SKM-1 (cell line): ENCODE measurements at regions not wholly inside any gene's neighbourhood (a gene's known extent, or its start where the extent isn't known, plus 50 kb on each side); places are given as distances from the start of the nearest gene placed in this dataset.
"Not testable (repeated sequence)": the region's sequence is repeated elsewhere in the genome, so short reads cannot be mapped to it uniquely, and the experiment has no call there.

ENCODE experiments used
- DNase-seq: peaks from one replicate; lab custom pipeline; 2025; ENCODE audit not compliant: unreplicated experiment; lab: John Stamatoyannopoulos, UW

DNA sequence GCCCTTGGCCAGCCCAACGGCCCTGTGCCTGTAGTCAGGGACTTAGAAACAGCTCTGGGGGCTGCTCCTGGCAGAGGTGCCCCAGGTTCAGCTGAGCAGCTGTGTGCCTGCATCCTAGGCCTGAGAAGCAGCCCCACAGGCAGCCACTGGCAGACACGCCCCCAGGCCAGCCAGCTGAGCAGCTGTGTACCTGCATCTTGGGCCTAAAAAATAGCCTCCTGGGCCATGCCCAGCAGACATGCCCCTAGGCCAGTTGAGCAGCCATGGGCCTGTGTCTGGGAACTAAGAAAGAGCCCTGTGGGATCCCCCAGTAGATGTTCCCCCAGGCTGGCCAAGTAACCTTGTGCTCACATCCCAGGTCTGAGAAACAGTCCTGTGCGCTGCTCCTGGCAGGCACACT is 64.0 kb downstream of the TBR1 start:
- DNase-seq = no peak

- DNase-seq = no peak
These were observed 65.5 kb downstream of the TBR1 start for GRCh38 chr2:161481619-161482018.

DNA sequence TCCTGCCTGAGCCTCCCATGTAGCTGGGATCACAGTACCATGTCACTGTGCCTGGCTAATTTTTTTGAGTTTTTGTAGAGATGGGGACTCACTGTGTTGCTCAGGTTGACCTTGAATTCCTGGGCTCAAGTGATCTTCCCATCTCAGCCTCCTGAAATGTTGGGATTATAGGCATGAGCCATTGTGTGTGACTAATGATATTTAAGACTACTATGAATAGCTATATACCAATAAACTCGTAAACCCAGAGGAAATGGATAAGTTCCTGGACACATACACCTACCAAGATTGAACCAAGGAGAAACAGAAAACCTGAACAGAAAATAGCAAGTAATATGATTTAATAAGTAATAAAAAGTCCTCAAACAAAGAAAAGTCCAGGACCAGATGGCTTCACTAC is 68.0 kb downstream of the TBR1 start:
- DNase-seq = no peak

DNA sequence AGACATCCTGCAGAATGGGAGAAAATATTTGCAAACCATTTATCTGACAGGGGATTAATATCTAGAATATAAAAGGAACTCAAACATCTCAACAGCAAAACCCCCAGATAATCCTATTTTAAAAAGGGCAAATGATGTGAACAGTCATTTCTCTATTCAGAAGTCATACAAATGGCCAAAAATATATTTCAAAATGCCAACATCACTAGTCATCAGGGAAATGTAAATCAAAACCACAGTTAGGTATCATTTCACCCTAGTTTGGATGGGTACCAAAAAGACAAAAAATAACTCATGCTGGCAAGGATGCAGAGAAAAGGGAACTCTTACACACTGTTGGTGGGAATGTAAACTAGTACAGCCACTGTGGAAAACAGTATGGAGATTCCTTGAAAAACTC is 70.0 kb downstream of the TBR1 start:
- DNase-seq = no peak

GRCh38 chr2:161488131-161488699 is 72.1 kb downstream of the TBR1 start:
- DNase-seq = no peak

DNA sequence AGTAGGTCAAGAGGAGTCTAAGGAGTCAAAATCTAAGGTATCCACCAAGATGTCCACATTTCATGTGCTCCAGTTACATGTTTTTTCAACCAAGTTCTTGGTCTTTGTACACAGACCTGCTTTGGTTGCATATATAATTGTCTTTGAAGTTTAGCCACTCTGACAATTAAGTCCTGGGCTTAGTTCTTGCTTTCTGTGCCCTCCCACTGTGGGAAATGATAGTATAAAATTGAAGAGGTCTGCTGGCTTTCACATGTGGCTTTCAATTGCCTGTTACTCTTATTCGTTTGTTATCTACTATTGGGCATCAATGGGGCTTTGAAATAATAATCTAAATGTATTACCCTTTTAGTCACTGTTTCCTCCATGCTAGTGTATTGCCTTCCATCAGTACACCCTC is 72.8 kb downstream of the TBR1 start:
- no peak for DNase-seq

GRCh38 chr2:161500892-161501610 is 85.0 kb downstream of the TBR1 start:
- DNase-seq = not testable (repeated sequence)

- not testable (repeated sequence) for DNase-seq
These were observed 86.2 kb downstream of the TBR1 start for GRCh38 chr2:161502279-161502678.

DNA sequence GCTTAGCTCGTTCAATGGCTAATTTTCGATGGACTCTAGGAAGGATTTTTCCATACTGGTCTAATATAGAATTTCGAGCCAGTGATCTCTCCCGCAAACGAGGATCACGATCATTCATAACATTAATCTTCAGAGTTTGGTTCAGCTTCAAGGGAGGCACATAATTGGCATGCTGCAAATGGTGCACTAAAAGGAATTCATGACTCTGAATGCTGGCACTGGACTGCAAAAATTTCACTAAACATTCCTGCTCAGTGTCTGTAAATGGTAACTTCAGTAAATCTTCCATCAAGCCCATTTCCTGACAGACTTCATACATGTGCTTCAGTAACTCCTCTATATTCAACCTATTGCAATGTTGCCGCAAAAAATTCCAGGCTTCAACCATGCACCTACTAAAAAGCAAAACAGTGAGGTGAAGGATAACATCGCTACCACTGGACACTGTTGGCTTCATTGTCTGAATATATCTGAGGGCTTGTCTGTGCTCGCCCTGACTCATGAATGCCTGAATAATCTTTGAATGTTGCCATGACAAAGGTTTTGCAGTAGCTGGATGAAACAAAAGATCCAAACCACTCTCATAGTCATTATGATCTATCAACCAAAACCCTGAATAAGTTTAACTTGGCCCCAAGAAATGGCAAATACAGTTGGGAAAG is 88.7 kb downstream of the TBR1 start:
- DNase-seq = not testable (repeated sequence)

DNA sequence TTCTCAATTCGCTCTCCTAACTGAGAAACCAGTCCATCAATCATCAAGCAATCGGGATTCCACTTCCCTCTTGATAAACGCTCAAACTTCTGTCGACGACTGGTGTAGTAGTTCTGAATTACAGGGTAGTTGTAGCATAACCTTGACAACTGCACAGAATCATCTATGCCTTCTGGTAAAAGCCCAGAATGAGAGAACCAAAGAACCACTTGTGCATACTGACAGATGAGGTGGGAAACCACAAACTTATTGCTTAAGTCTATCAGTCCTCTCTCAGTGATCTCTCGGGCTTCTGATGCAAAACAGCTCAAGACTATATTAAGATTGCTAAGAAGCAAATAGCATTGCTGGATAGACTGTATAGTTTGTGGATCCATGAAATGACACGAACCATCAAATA is 89.4 kb downstream of the TBR1 start:
- DNase-seq = not testable (repeated sequence)

GRCh38 chr2:161513295-161514032 is 97.4 kb downstream of the TBR1 start:
- DNase-seq = not testable (repeated sequence)

DNA sequence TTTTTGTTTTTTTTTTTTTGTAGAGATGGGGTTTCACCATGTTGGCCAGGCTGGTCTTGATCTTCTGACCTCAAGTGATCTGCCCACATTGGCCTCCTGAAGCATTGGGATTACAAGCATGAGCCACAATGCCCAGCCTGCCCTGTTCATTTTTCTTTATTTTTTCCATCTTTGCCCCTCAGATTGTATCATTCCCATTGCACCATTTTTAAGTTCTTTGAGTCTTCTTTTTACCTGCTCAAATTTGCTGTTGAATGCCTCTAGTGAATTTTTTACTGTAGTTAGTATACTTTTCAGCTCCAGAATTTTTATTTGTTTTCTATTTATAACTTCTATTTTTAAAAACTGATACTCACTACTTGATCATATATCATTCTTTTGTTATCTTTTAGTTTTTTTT is 101.4 kb upstream of the SLC4A10 start:
- no peak for DNase-seq

- DNase-seq = no peak
These were observed 91.0 kb upstream of the SLC4A10 start for GRCh38 chr2:161533218-161533617.

GRCh38 chr2:161546635-161547034 is 77.6 kb upstream of the SLC4A10 start:
- DNase-seq = no peak

GRCh38 chr2:161547130-161547529 is 77.1 kb upstream of the SLC4A10 start:
- DNase-seq = no peak

GRCh38 chr2:161552015-161552414 is 72.2 kb upstream of the SLC4A10 start:
- peak; percentile 6 for DNase-seq

DNA sequence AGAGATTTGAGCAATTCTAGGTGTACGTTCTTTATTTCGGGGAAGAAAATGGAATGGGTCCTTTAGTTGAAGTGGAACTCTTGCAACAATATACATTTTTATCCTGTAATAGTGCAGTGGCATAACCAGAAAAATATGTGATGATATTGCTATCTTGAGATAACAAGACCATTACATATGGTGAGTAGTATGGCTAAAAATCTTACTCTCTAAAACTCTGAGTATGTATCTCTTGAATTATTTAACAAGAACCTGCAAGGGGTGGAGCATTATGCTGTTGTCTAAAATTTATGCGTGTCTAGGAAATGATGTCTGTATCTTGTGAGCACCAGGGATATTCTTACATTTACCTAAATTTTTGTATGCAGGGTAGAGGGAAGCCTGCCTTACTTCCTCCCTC is 68.4 kb upstream of the SLC4A10 start:
- no peak for DNase-seq

- no peak for DNase-seq
These were observed 67.8 kb upstream of the SLC4A10 start for GRCh38 chr2:161556440-161556839.

GRCh38 chr2:161557538-161557937 is 66.7 kb upstream of the SLC4A10 start:
- DNase-seq = no peak

DNA sequence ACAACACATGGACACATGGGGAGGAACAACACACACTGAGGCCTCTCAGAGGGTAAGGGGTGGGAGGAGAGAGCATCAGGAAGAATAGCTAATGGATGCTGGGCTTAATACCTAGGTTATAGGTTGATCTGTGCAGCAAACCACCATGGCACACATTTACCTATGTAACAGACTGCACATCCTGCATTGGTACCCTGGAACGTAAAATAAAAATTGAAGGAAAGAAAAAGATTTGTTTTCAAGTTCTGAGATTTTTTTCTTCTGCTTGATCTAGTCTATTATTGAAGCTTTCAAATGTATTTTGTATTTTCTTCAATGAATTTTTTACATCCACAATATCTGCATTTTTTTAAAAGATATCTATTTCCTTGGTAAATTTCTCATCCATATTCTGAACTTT is 59.3 kb upstream of the SLC4A10 start:
- DNase-seq = no peak

DNA sequence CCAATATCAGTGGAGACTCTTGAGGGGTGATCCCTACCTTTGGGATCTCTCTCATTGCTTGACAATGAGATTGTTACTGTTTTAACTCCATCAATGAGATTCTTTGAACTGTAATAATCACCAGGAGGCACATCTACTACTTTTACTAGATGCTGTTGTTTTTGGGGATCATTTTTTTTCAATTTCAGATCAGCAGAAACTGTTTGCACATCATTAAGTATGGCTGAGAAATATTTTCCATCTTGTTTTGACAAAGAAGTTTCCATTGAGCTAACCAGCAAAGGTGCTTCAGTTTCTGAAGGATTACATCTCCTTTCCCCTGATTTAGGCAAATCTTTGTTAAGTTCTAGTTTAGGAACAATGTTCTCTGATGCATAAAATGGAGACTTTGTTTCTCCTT is 54.8 kb upstream of the SLC4A10 start:
- no peak for DNase-seq
